HG02798 (cell line): ENCODE measurements at regions not wholly inside any gene's neighbourhood (a gene's known extent, or its start where the extent isn't known, plus 50 kb on each side); places are given as distances from the start of the nearest gene placed in this dataset.
"Not testable (repeated sequence)": the region's sequence is repeated elsewhere in the genome, so short reads cannot be mapped to it uniquely, and the experiment has no call there.

ENCODE experiments used
- ATAC-seq: cut with Tn5 transposase; IDR thresholded peaks from one replicate; pipeline ENCODE4 v1.9.1; 2021; ENCODE audit warnings: mild to moderate bottlenecking; ENCODE audit not compliant: unreplicated experiment, poor library complexity

DNA sequence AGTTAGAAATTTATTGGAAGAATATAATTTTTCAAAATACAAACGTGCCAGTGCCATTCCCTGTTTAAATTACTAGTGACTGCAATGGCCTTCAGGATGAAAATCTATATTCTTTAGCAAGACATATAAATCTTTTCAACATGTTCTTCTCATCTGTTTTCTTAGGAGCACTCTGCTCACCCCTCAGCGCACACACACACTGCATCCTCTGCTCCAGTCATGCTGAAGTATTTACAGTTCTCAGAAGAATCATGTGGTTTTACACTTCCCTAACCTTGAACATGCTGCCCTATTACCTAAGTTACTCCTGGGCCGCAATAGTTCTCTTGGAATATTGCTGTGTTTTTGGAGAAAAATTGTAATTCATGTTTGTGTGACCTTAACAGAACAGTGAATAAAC is 820.6 kb downstream of the CDH8 start:
- ATAC-seq, result no peak

DNA sequence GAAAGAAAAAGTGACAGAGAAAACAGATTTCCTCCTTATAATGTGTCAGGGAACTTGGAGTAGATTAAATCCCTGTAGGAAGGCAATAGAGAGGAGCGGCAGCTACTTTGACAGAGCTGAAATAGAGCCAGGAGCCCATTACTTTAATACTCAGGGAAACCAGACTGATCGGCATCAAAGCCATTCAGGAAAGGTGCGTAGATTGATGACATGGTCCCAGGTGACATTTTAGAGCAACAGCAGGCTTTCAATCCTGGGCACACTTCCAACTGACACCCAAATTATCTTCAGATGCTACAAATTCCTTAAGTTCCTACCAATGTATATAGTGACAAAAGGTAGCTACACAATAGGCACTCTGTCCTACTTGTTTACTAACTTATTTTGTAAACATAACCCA is 821.5 kb downstream of the CDH8 start:
- no peak for ATAC-seq

DNA sequence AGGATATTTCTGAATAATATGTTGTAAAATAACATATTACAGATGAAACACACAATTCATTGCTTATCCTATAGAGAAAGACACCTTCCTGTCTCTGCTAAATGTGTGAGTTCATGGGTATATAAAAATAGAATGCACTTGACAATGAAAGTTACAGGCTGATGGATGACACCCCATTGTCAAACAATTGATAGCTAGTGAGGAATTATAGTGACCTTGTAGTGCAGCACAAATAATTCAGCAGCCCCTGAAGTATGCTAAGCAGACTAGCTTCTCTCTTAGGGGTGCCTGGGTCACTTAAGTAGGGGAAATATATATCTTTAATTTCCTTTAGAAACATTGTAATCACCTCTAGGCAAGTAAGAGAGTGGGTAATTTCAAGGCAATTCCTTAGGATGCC is 826.2 kb downstream of the CDH8 start:
- ATAC-seq, result no peak

DNA sequence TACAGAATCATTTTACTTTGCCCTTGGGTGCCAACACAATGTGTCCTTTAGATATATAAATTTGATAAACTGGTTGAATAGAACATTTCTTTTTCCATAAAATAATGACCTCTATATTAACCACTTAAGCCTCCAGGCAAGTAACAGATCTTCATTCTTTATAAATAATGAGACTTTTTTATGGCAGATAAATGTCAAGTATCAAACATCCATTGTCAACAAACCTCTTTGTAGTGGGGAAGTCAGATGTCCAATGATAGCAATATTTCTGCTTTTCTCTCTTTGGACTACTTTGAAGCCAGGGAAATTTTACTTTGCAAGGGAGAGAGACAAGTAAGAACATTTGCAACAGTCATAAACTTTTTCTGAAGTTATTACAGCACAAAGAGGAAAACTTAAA is 841.2 kb downstream of the CDH8 start:
- ATAC-seq, result no peak

DNA sequence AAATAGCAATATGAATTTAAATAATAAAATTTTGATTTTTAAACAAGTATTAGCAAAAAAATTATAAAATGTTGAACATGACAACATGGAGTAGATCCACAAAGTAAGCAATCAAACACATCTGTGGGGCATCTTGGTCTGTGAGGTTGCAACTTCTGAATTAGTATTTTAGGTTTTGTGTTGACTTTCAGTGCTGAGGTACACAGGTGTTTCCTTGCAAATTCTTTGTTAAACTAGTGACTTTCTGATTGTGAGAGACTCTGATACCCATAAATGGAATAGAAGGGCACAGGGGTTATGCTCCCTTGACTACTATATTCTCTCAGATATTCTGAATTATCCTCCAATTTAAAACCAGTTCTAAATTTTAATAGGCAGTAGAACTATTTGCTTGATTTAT is 841.7 kb downstream of the CDH8 start:
- no peak for ATAC-seq

DNA sequence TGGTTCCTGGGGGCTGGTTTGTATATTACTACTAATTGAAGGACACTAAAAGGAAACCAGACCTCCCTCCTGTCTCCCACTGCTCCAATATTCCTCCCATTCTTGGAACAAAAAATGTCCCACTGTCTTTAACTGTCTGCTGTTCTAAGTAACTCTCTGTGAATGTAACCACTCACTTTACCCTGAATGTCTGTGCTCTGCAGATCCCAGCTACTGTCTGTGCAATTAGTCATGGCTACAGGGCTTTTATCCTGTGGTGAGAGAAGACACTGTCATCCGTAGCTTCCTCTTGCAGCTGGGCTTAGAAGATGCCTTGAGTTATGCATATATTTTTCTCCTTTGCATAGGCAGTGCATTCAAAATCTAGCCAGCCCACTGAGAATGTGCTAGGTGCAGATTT is 853.8 kb downstream of the CDH8 start:
- no peak for ATAC-seq

DNA sequence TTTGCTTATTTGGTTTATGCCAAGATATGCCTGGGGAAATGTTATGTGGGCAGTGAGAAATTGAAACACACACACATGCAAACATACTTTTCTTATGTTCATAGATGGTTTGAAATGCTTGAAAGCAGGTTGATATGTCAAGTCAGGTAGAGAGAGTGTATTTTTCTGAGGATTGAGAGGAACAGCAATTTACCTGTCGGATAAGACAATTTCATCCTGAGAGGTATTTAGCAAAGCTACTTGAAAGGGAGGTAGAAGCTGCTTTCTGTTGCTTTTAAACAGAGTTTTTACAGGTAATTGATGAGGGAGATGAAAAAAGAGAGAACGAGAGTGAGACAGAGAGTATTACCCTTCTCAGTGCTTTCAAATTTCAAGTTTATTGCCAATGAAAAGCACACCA is 854.3 kb downstream of the CDH8 start:
- ATAC-seq, result no peak

DNA sequence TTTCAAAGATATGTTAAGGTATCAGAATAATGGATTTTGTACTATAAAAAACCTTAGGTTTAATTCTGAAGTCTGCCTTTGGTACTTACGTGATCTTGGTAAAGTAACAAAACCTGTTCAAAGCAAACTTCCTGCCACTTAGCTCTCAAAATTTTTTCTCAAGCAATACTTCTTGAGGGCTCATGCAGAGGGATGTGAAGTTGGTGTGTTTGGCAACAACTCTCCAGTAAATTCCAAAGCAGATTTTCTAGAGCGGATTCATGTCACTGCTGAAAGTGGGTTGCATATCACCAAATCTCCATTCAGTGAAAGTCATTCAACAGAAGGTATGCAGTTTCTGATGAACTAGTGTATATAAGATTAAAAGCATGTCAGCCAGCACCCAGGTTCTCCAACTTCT is 856.7 kb downstream of the CDH8 start:
- ATAC-seq, result no peak

DNA sequence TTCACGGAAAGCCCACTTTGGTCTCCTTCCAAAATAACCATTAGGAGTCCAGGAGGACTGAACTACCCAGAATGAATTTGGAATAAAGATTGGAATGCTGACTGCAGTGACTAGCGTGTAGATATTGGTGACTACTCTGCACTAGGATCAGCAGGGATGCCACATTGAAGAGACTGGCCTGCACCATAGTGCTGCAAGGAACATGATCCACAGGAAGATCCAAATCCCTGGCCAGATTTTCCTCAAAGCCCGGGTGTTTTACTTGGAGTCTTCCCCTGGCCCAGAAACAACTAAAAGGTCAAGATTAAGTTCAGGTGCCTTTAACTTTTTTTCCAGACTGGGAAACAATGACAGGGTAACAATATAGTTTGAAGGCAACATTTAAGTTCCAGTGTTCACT is 870.4 kb downstream of the CDH8 start:
- no peak for ATAC-seq

DNA sequence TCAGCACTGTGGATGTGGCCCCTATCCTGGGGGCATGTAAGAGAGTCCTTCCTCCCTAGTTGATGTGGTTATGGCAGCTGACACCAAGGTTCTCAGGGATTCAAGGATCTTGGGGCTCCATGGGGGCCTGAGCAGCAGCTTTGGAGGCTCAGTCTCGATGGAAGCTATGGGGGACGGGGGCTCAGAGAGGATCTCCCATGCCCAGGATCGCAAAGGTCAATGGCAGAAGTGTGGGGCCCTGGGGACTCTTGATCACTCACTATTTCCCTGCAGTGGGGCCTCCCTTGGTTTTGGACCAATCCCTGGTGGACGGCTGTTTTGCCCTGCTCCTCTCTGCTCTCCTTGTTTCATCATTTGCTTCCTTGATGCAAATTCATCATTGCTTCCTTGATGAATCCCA is 885.9 kb downstream of the CDH8 start:
- no peak for ATAC-seq

DNA sequence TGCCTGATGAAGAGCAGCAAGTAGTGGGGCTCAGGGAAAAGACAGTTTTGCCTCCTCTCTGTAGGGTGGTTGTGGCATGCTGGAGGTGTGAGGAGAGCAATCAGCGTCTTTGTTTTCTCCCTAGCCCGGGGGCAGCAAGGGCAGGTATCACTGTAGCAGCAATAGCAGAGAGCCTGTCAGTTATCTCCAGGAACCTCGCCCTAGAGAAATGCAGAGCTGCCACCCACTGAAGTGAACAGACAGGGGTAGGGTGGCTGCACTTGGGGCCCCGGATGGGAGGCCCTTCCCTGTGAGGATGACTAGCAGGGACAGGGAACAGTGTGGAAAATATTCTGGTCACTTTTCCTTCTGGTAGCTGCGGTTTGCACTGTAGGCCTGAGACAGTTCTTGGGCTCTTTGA is 886.5 kb downstream of the CDH8 start:
- ATAC-seq, result no peak

DNA sequence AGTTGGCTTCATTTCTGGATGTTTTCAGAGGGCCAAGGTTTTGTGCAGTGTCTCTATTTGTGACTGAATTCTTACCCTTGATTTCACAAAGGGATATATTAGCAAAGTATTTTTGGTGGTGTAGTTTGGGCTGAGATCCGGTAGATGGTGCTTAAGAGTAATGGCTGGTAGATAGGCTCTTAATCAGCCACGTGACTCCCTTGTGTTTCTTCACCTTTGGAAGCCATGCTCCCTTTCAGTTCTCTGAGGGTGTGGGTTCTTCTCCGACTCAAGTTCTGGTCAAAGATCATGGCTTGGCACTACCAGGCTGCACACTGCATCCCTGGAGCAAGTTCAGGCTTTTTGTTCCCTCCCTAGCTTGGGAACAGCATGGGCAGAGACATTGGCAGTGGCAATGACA is 887.3 kb downstream of the CDH8 start:
- no peak for ATAC-seq

DNA sequence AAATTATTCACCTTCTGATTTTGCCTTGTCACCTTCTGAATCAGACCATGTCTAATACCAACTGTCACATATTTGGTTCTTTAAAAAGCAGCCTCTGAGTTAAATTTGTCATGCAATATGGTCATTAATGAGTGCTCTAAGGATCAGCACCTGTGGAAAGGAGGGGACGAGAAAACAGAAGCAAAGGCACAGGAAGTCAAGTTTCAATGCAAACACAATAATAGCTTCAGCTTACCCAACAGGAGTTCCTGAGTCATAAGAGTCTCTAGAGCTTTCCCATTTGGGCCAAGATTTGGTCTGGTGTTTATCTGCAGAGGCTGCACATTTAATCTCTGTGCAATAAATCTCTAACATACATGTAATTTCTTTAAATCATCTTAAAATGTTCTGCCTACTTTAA is 889.8 kb downstream of the CDH8 start:
- ATAC-seq, result no peak

DNA sequence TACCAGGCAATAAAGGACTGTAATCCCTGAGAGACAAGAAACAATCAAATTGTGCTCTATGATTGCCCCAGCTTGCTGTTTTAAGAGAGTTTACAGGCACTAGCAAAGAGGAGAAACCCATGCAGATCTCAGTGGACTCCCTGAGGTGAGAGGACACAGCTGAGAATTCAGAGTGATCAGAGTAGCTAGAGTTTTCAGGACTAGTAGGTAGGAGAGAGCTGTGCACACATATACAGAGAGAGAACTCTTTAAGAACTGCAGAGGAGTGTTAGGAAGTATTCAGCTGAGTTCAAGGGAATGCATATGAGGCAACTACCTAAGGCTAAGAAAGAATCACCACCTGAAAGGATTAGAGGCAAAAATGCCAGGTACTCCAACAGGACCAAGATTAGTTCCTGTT is 904.8 kb downstream of the CDH8 start:
- ATAC-seq, result no peak

DNA sequence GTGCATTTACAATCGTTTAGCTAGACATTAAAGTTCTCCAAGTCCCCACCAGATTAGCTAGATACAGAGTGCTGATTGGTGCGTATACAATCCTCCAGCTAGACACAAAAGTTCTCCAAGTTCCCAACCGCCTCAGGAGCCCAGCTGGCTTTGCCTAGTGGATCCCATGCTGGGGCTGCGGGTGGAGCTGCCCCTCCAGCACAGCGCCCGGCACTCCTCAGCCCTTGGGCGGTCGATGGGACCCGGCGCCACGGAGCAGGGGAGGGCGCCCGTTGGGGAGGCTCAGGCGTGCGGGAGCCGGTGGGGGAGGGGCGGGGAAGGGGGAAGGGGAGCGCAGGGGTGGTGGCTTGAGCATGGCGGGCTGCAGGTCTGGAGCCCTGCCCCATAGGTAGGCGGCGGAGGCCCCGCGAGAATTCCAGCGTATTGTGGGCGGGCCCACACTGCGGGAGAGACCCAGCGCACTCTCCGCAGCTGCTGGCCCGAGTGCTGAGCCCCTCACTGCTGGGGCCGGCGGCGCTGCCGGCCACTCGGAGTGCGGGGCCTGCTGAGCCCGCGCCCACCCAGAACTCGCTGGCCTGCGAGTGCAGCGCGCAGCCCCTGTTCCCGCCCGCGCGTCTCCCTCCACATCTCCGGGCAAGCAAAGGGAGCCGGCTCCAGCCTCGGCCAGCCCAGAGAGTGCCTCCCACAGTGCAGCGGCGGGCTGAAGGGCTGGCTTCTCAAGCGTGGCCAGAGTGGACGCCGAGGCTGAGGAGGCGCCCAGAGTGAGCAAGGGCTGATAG is 907.5 kb downstream of the CDH8 start:
- no peak for ATAC-seq

DNA sequence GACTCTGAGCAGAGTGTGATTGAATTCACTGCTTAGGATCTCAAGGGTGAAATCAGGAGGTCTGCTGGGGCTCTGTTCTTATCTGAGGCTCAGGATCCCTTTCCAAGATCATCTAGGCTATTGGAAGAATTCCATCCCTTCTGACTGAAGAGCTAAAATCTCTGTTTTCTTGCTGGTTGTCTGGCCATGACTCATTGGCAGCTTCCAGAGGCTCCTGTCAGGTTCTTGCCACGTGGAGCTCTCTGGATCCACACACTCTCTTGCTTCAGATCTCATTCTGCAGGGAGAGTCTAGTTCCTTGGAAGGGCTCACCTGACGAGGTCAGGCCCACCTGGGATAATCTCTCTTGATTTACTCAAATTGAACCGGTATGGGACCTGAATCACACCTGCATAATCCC is 930.7 kb downstream of the CDH8 start:
- ATAC-seq, result no peak

DNA sequence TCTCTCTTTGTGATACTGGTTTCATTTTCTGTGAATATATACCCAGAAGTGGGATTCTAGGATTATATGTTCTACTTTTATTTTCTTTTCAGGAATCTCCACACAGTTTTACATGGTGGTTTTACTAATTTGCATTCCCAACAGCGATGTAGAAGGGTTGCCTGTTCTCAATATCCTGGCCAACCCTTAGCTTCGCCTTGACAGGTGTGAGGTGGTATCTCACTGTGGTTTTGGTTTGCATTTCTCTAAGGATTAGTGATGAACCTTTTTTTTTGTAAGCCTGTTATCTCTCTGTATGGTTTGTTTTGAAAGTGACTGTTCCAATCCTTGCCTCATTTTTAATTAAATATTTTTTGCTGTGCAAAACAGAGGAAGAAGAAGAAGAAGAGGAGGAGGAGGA is 937.7 kb downstream of the CDH8 start:
- no peak for ATAC-seq

DNA sequence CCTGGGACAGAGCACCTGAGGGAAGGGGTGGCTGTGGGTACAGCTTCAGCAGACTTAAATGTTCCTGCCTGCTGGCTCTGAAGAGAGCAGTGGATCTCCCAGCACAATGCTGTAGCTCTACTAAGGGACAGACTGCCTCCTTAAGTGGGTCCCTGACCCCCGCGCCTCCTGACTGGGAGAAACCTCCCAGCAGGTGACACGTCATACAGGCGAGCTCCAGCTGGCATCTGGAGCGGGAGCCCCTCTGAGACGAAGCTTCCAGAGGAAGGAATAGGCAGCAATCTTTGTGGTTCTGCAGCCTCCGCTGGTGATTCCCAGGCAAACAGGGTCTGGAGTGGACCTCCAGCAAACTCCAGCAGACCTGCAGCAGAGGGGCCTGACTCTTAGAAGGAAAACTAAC is 944.9 kb downstream of the CDH8 start:
- not testable (repeated sequence) for ATAC-seq

DNA sequence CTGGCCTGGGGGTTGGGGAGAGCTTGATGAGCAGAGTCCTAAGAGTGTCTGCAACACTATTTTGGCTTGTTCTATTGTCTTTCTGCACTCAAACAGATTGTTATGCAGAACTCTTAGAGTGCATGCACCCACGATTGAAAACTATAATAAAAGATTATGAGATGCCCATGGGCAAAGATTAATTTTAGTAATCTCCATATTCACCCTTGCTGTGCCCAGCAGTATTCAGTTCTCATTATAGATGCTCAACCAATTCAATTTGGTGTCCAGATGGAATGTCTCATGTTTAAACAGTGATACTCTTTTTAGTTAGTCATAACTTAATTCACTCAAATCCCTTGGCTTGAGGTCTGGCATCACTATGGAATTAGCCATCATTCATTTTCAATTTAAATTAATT is 952.5 kb downstream of the CDH8 start:
- ATAC-seq, result no peak

DNA sequence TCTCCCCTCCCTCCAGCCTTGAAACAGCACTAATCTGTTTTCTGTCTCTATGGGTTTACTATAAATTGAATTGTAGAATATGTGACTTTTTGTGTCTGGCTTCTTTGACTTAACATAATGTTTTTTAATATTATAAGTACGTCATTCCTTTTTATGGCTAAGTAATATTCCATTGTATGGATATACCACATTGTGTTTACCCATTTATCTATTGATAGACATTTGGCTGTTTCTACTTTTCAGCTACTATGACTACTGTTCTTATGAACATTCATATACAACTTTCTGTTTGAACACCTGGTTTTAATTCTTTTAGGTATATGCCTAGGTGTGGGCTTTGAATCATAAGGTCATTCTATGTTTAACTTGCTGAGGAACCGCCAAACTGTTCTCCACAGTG is 961.9 kb downstream of the CDH8 start:
- ATAC-seq, result no peak

DNA sequence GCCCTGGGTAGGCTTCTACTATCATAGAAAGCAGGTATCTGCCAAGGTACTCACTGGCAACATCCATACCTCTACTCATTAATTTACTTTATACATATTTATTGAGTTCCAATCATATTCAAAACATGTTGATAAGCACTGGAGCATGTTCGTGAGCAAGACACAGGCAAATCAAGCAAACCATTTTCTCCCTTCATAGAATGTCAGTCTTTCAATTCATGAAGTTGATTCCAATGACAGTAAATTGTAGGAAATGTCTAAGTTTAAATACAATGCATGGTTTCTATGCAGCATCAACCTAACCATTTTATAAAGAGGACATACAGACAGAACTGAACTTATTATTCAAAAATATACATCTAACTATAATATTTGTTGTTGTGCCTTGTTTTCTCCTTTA is 978.6 kb downstream of the CDH8 start:
- ATAC-seq, result no peak

DNA sequence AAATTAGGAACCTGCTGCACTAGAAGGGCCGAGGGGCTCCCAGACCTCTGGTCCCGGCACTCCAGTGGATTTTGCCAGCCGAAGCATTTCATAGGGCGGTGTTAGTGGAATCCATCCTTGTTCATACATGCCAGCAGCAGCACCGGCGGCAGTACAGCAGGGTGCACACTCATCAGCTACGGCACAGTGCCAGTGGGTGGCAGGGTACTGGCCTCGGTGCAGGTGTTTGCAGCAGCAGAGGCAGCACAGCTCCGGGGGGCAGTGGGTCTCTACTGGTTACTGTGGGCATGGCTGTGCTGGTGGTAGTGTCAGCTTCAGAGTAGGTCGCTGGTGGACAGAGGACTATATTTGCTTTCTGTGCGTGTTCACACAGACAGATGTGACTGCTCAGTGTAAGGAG is 985.7 kb downstream of the CDH8 start:
- ATAC-seq, result no peak

DNA sequence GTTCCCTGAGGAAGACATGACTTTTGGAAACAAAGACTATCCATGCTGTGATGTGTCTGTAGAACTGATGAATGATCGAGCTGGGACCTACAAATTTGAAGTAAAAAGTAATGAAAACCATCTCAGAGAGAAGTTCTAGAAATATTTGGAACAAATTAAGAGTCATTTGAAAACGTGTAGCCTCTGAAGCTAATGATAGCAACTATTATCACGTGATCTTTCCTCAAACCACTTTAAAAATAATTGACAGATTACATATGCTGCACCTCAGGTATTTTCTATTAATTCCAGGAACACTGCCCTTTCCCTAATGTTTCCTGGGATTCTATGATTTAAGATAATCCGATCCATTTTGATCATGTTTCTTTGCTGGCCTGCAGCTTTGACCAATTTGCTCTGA is 990.3 kb downstream of the CDH8 start:
- ATAC-seq, result no peak
